Muscle of back (tissue), 3 donors: ENCODE measurements at regions not wholly inside any gene's neighbourhood (a gene's known extent, or its start where the extent isn't known, plus 50 kb on each side); places are given as distances from the start of the nearest gene placed in this dataset.
"Not testable (repeated sequence)": the region's sequence is repeated elsewhere in the genome, so short reads cannot be mapped to it uniquely, and the experiment has no call there.

Experiments used
- DNase-seq, 3 donors: peaks; one replicate each; pipeline versions ENCODE4 v3.0.0 to v3.0.0-alpha.2; 2013

DNA sequence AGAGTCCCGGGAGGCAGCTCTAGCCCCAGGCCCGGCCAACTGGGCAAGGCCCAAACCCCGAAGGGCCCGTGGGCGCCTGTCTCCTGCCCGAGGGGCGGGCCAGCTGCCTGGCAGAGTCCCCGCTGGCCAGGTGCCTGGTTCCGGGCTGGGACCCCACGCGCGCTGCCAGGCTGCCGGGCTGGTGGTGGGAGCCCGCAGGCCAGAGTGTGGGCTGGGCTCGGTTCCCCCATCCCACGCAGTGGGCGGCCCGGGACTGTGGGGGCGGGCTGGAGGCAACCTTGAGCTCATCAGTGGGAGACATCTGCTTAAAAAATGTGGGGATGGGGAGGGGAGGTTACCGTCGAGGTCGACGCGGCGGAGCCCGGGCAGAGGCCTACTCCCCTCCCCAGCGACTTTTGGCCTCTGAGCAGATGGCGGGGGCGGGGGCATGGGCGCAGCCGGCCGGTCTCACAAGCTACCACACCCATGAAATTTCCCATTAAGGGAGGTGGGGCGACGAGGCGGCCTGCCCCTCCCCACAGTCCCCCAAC, 176.4 kb upstream of the GSE1 start:
- DNase-seq, result peak in 2 of 3 donors; percentile 59 to 89

DNA sequence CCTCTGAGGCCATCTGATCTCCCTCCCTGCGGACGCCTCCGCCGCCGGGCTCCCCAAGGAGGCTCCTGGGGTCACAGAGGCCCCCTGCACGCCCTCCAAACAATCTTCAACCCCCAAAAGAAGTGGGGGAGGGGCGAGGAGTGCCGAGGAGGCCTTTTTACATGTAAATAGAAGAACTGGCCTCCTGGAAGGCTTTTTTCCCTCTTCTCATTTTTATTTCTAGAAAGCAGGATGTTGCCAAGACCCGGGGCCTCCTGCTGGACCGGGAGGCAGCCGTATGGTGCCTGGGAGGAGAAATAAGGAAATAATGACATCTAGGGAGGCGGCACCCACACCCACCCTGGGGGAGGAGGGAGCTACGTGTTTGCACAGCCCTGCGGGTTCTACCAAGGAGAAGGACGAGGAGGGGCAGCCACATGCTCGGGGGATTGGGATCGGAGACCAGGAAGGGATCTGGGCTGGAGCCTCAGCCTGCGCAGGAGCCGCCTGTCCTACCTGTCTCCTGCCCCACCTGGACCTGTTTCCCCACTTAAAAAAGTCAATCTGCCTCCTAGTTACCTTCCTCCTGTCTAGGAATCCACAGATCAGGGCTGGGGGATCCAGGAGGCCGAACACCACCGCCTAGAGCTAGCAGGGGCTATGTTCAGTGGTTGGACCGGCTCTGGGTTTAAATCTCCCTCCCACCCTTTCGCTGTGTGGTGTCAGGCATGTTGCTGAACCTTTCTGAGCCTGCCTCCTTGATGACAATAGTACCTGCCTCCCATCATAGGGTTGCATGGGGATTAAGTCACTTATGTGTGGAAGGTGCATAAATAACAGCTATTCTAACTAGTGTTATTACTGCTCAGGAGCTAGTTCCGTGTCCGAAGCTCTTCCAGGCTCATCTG, 175.7 kb upstream of the GSE1 start:
- DNase-seq, result peak in 2 of 3 donors; percentile 54 to 89

DNA sequence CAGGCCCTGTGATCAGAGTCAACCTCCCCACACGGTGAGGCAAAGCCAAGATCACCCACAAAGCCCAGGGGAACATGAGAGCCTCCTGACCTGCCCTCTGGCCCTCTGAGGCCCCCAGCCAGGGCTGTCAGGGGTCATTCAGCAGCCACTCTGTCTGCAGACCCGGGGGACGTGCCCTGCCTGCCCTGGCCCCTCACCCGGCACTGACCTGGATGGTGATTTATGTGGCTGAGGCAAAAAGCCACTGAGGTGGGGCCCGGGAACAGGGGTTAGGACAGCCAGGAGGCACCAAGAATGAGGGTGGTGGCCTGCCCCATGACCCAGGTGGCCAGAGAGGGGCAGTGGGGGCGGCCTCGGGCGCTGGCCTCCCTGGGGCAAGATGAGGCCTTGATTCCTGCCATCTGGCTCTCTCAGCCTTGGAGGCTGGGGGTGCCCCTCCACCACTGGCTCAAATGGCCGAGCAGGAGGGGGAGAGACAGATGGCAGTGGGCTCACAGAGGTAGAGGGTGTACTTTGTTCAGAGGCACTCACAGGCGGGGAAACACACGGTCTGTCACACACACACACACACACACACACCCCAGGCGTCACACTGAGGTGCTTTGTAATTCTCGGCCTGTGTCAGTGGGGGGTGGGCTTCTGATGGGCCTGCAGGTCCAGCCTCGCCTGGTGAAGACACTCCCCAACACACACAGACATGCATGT, 174.0 kb upstream of the GSE1 start:
- DNase-seq, result no peak

DNA sequence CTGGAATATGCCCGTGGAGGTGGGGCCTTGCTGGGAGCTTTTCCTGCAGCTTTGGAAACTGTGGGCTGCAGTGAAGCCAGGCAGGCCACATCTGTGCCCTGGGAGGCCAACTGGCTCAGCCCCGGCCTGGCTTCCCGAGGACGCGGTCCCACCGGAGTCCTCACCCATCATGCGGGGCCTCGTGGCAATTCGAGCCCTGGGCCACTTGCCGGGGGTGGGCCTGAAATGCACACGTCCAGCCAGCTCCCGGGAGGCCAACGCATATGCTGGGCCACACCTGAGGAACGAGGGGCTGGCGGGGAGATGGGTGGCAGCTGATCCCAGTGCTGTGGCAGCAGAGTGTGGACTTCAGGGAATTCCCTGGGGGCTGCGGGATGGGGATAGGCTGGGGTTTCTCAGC, 172.4 kb upstream of the GSE1 start:
- no peak for DNase-seq

DNA sequence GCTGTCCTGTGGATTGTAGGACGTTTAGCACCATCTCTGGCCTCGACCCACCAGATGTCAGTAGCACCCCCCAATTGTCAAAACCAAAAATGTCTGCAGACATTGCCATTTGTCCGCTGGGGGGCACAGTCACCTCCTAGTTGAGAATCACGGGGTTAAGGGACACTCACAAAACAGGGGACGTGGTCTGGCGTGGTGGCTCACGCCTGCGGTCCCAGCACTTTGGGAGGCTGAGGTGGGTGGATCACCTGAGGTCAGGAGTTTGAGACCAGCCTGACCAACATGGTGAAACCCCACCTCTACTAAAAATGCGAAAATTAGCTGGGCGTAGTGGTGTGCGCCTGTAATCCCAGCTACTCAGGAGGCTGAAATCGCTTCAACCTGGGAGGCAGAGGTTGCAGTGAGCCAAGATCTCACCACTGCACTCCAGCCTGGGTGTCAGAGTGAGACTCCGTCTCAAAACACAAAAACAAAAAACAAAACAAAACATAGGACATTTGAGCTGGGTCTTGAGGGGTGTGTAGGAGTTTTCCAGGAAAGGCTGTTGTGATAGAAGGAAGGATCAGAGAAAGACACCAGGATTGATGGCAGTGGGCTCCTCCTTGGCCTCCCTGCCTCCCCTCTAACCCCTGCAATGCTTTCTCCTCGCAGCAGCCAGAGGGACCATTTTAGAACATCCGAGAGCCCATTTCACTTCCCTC, 171.8 kb upstream of the GSE1 start:
- DNase-seq, result no peak

DNA sequence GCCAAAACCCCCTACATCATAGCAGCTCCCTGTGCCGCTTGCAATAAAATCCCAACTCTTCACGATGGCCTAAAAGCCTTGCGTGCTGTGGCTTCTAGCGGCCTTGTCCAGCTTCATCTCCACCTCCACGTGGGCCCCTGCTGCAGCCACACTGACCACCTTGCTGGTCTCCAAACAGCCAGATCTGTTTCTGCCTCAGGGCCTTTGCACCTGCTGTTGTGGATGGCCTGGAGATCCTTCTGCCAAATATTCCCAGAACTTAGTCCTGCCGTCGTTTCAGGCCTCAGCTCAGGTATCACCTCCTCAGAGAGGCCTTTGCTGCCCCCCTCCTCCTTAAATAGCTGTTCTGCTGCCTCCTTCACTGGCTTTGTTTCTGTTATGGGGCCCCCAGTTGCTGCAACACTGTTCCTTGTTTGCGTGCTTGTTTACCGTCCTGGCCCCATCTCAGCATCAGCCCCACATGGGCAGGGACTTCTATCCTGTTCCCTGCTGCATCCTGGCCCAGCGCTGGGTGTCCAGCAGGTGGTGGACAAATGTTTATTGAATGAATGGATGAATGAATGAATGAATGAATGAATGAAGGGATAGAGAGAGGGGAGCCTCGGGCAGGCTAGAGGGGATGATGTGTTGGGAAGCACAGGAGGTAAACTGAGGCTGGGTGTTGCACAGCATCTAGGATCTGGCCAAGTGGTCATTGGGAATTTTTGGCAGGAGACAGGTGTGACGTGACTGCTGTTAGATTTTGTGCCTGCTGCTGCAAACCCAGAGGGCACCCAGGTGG, 171.0 kb upstream of the GSE1 start:
- DNase-seq, result no peak

DNA sequence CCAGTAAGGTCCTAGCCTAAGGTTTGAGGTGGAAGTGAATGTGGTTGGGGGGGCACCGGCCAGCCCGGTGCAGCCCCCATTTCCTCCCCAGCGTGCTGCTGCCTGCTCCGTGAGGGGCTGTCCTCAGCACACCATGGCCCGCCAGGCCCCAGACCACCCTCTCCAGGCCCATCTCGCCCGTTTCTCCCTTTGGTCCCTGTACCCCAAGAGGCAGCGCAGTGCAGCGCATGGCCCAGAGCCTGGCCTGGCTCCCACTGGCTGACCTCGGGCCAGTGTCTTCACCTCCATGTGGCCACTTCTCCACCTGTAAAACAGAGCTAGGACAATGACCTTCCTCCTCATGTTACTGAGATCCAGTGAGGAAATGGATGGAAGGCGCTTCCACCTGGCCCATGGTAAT, 170.0 kb upstream of the GSE1 start:
- DNase-seq, result no peak

DNA sequence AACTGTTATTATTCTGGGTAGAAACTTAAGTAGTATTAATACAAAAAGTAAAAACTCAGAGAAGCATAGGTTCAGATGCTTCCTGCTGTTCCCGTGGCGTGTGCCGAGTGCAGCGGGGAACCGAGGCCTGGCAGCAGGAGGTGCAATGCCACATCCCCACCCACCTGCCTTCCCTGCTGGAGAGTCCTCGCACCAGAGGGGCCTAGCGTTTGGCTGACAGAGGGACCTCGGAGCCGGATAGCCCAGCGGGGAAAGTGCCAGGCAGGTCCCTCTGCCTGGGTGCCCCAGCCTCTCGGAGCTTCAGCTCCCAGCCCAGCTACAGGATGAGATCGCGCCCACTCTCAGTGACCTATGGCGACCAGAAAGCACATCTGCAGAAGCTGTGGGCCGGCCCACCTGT, 169.6 kb upstream of the GSE1 start:
- DNase-seq, result no peak

DNA sequence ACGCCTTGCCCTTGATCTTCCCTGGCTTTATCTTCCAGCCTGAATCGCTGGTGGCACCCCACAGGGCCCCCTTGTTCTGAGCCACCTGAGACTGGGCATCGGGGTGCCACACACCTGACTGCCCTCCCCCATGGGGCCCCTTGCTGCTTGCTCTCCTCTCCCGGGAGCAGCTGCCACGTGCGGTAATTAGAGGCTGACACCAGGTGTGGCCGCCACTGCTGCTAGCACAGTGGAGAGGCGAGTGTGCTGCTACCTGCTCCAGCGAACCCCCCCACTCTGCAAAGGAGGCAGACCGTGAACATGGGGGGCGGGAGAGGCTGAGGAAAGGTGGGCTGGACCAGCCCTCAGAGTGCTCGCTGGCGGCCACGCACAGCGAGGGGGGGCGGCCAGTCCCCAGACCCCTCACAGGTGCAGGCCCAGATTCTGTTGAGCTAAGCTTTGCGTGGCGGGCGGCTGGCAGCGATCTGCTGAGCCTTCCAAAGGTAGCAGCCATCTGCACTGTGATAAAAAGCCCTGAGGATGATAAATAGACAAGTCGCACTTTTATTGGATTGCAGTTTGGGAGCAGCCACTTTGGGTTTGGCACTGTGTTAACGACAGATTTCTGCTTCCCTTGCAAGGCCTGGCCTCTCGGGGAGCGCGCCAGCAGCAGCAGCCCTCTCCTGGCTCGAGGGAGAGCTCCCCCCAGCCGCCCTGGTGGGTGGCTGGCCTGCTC, 167.9 kb upstream of the GSE1 start:
- DNase-seq, result no peak

DNA sequence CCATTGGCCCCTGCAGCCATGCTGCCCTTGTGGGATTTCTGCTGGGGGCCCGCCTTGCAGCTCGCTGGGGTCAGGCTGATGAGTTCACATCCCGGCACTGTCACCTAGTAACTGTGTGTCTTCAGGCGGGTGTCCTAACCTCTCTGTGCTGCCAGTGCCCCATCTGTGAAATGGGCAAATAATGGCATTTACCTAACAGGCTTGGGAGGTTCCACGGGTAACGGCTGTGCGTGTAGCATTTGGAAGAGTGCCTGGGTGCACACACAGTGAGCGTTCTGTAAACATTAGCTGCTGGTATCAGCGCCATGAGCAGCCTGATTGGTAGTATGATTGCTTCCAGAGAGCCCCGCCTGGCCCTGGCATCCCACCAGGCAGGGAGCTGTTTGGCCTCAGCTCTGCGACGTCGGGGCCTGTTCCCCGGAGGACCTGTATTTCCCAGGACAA, 167.3 kb upstream of the GSE1 start:
- DNase-seq, result no peak

DNA sequence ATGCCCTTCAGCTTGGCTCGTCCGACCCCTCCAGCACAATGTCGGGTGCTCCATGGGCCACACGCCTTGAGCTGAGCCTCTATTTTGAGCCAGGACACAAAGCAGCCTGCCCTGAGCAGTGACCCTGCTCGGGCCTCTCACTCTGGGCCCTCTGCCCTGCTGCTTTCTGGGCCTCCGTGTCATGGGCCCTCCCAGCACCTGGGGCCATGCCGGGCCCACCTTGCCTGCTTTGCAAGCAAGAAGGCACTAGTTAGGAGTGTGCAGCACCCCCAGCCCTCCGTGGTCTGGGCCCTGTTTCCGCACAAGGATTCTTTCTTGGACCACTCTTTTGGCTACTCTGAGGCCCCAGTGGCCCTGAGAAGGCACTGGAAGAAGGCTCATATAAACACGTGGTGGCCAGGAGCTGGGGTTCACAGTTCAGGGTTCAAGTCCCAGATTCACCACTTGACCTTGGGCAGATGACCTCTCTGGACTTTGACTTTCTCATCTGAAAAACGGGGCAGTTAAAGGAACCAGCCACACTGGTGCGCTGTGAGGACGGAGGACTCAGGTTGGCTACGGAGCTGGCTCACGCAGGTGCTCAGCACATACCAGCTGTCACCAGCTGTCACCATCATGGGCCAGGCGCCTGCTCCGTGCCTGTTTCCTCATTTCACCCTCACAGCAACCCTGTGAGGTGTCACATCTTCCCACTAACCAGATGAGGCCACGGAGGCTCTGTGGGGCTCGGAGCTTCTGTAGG, 166.0 kb upstream of the GSE1 start:
- peak in 1 of 3 donors; percentile 55 for DNase-seq

DNA sequence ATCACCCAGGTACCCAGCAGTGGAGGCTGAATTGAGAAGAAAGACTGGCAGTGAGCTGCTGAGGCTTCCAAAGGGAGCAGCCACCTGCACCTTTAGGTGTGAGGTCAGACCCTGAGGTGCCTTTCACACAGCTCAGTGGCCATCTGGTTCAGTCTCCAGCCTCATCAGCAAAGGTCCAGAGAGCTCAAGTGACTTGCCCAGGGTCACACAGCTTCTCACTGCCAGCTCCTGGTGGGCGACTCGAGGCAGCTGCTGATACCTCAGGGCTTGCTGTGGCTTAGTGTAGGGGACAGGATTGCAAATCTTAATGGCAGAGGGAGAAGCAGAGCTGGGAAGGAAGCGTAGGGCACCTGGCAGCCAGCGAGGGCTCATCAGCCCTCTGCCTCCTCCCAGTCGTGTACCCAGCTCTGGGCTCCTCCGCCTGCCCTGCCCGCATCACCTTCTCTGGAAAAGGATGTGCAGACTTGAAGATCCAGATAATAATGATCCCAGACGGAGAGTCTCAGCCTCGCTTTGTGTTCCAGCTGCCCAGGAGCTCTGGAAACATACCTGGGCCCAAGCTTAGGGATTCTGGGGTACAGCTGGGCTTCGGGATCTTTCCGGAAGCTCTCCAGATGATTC, 165.3 kb upstream of the GSE1 start:
- no peak for DNase-seq

DNA sequence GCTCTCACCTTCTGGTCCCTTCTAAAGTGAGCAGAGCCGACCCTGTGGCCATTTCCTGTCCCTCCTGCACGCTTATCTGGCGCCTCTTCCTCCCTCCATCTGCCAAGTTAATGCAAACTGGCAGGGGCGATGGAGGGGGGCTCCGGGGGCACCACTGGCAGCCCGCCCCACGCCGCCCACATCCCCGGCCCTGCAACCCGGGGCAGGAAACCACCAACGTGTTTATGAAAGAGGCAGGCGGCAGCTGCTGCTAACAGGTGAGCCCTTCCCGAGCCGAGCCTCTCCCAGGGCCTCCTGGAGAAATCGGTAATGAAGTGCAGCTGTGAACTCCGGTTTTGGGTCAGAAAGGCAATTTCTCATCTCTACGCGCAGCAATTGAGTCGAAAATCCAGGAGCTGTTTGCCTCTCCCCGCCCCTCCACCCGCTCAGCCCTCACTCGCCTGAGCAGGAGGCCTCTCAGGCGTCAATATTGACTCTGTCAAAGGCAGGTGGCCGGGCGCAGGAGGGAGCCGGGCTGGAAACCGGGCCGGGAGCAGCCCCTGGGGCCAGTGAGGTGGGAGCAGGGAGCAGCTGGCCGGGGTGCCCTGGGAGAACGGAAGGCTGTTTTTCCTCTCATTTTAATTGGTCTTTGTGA, 164.4 kb upstream of the GSE1 start:
- DNase-seq, result peak in 1 of 3 donors; percentile 86

DNA sequence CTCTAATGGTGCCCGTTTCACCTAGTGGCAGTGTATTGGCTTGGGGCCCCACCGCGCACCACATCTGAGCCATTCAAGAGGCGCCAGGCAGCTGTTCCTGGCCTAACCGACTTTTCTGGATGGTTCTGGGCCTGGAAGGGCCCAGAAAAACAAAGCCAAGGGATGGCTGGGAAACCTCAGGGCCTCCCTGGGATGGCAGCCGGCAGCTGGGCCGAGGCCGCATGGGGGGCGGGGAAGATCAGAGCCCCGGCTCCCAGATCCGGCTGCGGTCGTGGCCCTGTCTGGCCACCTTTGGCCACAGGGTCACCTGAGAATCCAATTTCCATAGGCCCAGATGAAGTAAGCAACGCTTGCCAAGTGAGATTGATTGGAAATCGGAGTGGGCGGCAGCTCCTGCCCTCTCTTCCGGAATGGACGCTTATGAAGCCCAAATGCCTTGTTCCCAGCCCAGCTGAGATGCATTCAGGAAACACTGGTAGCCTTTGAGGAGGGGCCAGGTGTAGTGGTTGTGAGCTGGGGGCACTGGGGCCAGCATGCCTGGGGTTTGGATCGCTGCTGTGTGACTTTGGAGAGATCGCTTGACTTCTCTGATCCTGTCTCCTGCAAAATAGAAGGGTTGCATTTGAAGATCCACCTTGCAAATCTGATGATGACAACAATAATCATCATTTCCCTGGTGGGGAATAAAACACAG, 163.8 kb upstream of the GSE1 start:
- DNase-seq, result no peak

DNA sequence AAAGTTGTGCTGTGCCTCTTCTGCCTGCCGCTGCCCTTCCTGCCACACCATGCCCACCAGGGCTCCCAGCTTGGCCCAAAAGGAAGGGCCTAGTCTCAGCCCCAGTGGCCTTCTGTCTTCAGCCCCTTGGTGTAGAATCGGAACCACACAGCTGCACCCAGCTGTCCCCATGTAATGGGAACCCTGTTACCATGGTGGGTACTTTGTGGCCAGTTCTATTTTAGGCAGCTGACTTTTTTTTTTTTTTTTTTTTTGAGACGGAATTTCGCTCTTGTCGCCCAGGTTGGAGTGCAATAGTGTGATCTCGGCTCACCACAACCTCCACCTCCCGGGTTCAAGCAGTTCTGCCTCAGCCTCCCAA, 163.3 kb upstream of the GSE1 start:
- peak in 1 of 3 donors; percentile 58 for DNase-seq

DNA sequence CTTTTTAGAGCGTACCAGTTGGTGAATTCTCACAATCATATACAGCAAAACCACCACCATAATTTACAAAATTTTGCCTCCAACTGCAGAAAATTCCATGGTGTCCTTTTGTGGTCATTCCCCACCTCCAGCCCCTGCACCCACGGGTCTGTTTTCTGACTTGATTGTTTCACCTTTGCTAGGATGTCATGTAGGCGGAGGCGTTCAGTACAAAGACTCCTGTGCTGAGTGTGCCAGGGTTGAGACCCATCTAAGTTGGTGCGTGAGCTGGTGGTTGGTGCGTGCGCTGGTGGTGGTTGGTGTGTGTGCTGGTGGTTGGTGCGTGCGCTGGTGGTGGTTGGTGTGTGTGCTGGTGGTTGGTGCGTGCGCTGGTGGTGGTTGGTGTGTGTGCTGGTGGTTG, 162.0 kb upstream of the GSE1 start:
- not testable (repeated sequence) for DNase-seq

DNA sequence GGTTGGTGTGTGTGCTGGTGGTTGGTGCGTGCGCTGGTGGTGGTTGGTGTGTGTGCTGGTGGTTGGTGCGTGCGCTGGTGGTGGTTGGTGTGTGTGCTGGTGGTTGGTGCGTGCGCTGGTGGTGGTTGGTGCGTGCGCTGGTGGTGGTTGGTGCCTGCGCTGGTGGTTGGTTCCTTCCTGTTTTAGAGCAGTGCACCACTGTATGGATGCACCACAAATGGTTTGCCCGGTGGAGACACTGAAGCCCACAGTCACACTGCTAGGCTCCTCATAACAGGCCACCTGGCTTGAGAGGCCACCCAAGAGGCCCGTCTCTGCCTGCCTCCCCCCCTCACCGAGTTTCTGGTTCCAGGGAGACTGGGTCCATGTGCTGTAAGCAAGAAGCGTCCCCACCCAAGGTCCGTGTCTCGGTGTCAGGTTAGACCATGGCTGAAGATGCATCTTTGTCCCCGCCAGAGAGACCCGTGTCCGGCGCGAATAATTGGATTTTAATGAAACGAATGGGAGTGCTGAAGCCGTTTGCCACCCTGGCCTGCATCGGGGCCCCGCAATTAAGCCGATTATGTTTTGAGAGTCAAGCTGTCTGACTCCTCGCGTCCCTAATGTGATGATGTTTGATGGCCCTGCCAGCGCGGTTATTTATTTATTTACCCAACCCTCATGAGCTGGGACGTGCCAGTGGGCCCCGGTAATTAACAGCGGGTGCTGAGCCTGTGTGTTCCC, 161.3 kb upstream of the GSE1 start:
- no peak for DNase-seq
